GM10266 (cell line): ENCODE measurements at regions not wholly inside any gene's neighbourhood (a gene's known extent, or its start where the extent isn't known, plus 50 kb on each side); places are given as distances from the start of the nearest gene placed in this dataset.

Experiments
- DNase-seq: peaks from one replicate; pipeline ENCODE4 v3.0.0; 2012; ENCODE audit errors: extremely low spot score
- TF ChIP-seq, protein P1 (sequence below): IDR thresholded peaks from 2 replicates; pipeline ENCODE4 v1.5.1; 2012; ENCODE audit warnings: mild to moderate bottlenecking, low read depth; ENCODE audit not compliant: control insufficient read depth, insufficient read depth; ENCODE audit errors: missing control alignments

DNA sequence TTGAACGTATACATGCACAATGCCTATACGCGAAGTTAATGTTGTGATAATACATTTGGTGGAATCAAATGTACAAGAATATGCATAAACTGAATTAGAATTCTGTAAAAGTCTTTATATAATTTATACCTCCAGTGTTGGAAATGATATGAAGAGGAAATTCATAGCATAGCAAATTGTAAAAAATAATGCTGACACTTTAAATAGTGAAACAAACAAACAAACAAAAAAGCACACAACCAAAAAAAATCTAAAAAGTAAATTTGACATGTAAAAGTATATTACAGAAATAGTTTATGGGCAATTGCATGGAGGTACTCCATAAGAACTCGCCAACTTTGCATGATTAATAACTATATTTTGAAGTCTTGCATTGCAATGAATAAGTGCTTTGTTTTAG lies 780.9 kb downstream of the TBC1D32 start:
- no peak for DNase-seq
- TF ChIP-seq, protein P1, sequence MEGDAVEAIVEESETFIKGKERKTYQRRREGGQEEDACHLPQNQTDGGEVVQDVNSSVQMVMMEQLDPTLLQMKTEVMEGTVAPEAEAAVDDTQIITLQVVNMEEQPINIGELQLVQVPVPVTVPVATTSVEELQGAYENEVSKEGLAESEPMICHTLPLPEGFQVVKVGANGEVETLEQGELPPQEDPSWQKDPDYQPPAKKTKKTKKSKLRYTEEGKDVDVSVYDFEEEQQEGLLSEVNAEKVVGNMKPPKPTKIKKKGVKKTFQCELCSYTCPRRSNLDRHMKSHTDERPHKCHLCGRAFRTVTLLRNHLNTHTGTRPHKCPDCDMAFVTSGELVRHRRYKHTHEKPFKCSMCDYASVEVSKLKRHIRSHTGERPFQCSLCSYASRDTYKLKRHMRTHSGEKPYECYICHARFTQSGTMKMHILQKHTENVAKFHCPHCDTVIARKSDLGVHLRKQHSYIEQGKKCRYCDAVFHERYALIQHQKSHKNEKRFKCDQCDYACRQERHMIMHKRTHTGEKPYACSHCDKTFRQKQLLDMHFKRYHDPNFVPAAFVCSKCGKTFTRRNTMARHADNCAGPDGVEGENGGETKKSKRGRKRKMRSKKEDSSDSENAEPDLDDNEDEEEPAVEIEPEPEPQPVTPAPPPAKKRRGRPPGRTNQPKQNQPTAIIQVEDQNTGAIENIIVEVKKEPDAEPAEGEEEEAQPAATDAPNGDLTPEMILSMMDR: no peak

DNA sequence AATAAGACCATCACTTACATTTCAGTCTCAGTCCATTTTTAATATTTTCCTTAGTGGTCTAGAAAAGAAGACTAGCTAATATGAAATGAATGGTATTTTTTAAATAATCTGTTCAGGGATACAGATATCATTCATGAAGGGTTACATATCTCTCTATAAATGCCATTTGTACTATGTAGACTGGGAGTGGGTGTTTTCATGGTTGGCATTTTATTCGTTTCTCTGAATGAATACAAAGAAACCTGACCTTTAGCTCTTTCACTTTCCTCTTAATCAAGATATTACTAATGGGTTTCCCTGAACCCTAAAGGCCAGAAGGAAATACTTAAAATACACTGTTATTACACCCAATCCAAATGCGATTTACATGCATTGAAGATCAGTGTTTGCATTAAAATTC lies 788.9 kb downstream of the TBC1D32 start:
- no peak for DNase-seq
- TF ChIP-seq, protein P1: no peak

DNA sequence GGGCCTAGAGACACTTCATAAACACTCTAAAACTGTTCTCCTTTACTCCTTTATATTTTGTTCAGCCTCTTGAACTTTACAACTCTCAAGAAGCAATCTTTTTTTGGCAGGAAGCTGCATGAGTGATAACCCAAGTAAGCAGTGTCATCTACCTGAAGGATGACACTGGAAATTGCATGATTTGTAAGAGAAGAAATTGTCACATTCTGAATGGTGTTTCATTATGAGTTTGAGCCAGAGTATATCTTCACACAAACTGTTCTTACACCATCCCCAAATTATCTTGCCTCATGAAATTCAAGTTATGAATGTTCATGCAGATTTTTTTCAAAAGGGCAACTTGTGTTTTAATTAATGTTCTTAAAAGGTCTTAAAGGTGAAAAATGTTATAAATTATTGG lies 799.3 kb downstream of the TBC1D32 start:
- DNase-seq: no peak
- TF ChIP-seq, protein P1: no peak

DNA sequence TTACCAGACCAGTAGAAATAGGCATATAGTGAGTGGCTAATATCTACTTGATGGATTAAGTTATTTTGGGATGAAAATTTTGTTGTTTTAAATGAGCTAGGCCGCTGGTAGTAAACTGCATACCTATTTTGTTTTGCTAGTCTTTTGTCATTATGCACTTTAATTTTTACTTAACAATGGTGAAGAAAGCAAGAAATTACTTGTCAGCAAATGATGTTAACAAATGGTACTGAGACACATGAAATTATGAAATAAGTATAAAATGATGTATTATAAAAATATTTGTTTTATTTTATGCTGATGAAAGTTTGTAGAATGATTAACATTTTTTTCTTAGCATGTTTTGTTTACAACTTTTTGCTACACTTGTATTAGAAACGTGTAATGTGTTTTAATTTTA lies 807.7 kb downstream of the TBC1D32 start:
- TF ChIP-seq, protein P1: no peak
- DNase-seq: no peak

DNA sequence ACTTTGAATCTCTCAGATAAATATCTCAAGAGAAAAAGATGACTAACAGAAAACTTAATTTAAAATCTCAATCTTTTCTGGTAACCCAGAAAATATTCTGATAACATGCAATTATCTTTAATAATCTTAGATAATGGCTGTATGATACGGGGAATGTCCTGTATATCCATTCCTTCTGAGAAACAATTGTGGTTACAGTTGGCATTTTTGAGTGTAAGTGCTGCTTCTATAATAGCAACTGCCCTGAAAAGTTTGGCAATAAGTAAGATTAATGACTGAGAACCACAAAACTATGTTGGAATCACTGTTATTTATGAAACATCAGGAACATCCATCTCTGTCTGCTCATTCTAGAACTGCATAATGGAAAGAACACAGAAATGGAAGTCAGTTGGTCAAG lies 819.7 kb downstream of the TBC1D32 start:
- no peak for DNase-seq
- TF ChIP-seq, protein P1: no peak

DNA sequence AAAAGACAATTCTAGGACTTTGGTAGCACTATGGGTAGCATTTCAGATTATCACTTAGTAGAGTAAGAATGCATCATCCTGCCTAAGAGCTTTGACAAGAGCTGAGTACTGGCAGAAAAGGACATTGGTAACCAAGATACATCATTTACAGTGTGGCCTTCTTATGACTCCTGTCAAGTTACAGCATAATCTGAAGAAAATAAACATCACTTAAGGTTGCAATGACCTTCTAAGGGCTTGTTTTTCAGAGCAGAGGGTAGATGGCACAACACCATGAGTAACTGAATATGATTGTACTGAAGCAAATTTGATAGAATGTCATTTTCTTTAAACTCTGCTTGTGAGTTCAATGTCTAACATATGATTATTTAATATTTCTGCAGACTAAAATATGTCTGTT lies 822.6 kb downstream of the TBC1D32 start:
- DNase-seq: no peak
- TF ChIP-seq, protein P1: no peak

DNA sequence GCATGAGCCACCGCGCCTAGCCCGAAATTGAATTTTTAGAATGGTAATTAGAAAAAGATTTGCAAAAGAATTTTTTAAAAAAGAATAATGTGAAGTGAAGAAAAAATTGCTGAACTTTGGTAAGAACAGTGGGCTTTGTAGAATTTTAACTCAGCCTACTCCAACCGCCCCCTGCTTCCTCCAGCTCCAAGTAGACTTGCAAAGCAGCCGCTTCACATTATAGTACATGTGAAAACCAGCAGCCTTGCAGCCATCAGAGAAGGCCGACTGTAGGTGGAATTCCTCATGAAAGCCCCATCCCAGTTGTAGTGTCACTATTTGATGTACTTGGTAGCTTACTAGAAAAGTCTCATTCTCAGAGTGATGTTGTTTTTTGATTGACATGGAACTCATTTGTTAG lies 835.6 kb downstream of the TBC1D32 start:
- DNase-seq: no peak
- TF ChIP-seq, protein P1: no peak
